Pancreas (tissue), 10 donors: ENCODE measurements at regions not wholly inside any gene's neighbourhood (a gene's known extent, or its start where the extent isn't known, plus 50 kb on each side); places are given as distances from the start of the nearest gene placed in this dataset.

Experiments used
- ATAC-seq, 4 donors: fragments of 200-7000 bp; cut with Tn5 transposase; one replicate each; pipeline versions ENCODE4 v1.8.0 to v1.9.1; 2020; ENCODE audit warnings: mild to moderate bottlenecking in 4 of 4, moderate library complexity in 4 of 4
- DNase-seq, 6 donors: peaks; one replicate each; pipeline ENCODE4 v3.0.0-alpha.2; 2020
- FAIRE-seq: peaks from 2 replicates; lab custom pipeline; 2012; peaks lifted over from hg19 to GRCh38; lab: Jason Lieb, UNC
- H3K27ac ChIP-seq, 4 donors: fragments of 200-600 bp; sonication (generic); 1 replicate in 3 of 4; 2 replicates in 1 of 4; pipeline versions ENCODE4 v1.5.0 to v1.8.0; 2020
- H3K27me3 ChIP-seq, 4 donors: fragments of 200-600 bp; one replicate each; pipeline ENCODE4 v1.8.0; 2021
- H3K36me3 ChIP-seq, 3 donors: fragments of 200-600 bp; sonication (generic) in 1 of 3; one replicate each; pipeline versions ENCODE4 v1.5.0 to v1.8.0; 2020 to 2021
- H3K4me1 ChIP-seq, 3 donors: fragments of 200-600 bp; one replicate each; pipeline ENCODE4 v1.8.0; 2021
- H3K4me3 ChIP-seq, 4 donors: fragments of 200-600 bp; sonication (generic) in 2 of 4; one replicate each; pipeline versions ENCODE4 v1.5.0 to v1.8.0; 2020 to 2021
- H3K9me3 ChIP-seq, 4 donors: fragments of 200-600 bp; one replicate each; pipeline ENCODE4 v1.8.0; 2021
- CTCF ChIP-seq, 4 donors: fragments of 200-600 bp; sonication (generic) in 3 of 4; IDR thresholded peaks; one replicate each; pipeline versions ENCODE4 v1.5.0 to v1.8.0; 2021; ENCODE audit warnings: antibody characterized with exemption in 4 of 4
- WGBS, 2 donors: extraction: QIAGEN DNeasy Blood & Tissue Kit; methylation state at CpG; one replicate each; pipeline ENCODE4 v1.1.7; 2013; 5-methylcytosine and 5-hydroxymethylcytosine counted together
- intact Hi-C, 3 donors: fragments of 100-400 bp; cut with DNase I; formaldehyde crosslinking; loops; one replicate each; pipeline versions ENCODE4 v1.11.1 to v1.14.2; 2022
- donor health status: healthy with polysubstance abuse.
- donor health status: DM: no; HTN: no; CAD: no; lungs with moderate emphysema.
- donor health status: DM: no; HTN: no; CAD: no.
- donor health status: control.
- donor health status: control.
- donor health status: Bipolar disorder and iron deficiency.
- donor health status: DM: yes; HTN: yes; CAD: no.
- donor health status: DM: no; HTN: no; CAD: no.
- donor health status: DM: no; HTN: no; CAD: no.
- donor health status: DM: yes; HTN: yes; CAD: no.

- no peaks in the 10 kb centered on the region for H3K4me1 ChIP-seq
- intact Hi-C loops: no loop called here
- no peak overlapping the region for H3K4me3 ChIP-seq
- no peak for ATAC-seq
- FAIRE-seq: no peak
- H3K9me3 ChIP-seq: no peaks in the 10 kb centered on the region
- H3K27me3 ChIP-seq: peaks cover 0 to 11% (median 3%) of the 10 kb centered on the region in 4 donors
- H3K36me3 ChIP-seq: no peaks in the 10 kb centered on the region
- no peak for TF ChIP-seq CTCF (IDR thresholded peaks at IDR 0.05)
- H3K27ac ChIP-seq: no peak overlapping the region
- DNase-seq: no peak
- WGBS, 2 donors: 47 to 48% methylated on average over 3 of the region's 3 CpGs
Measured at GRCh38 chrX:114101081-114101480, 482.8 kb upstream of the HTR2C start.

- H3K27me3 ChIP-seq: peaks cover 0 to 5% (median 0%) of the 10 kb centered on the region in 4 donors
- TF ChIP-seq CTCF (IDR thresholded peaks at IDR 0.05): no peak
- ATAC-seq (no peak), FAIRE-seq (no peak), DNase-seq (no peak)
- no peaks in the 10 kb centered on the region for H3K4me1 ChIP-seq
- intact Hi-C loops: no loop called here
- 20 to 25% methylated on average over 2 of the region's 2 CpGs for WGBS, 2 donors
- no peaks in the 10 kb centered on the region for H3K36me3 ChIP-seq
- H3K4me3 ChIP-seq: no peak overlapping the region
- H3K9me3 ChIP-seq: no peaks in the 10 kb centered on the region
- no peak overlapping the region for H3K27ac ChIP-seq
Measured at GRCh38 chrX:114097866-114098265, 486.0 kb upstream of the HTR2C start.

- no peak for TF ChIP-seq CTCF (IDR thresholded peaks at IDR 0.05)
- Histone ChIP-seq H3K4me1 (no peaks in the 10 kb centered on the region), H3K27me3 (peaks cover 0 to 5% (median 0%) of the 10 kb centered on the region in 4 donors), H3K27ac (no peak overlapping the region), H3K9me3 (no peaks in the 10 kb centered on the region), H3K36me3 (no peaks in the 10 kb centered on the region), H3K4me3 (no peak overlapping the region)
- no peak for FAIRE-seq
- intact Hi-C loops: no loop called here
- DNase-seq: no peak
- WGBS, 2 donors: 12 to 29% methylated on average over 1 of the region's 1 CpG
- no peak for ATAC-seq
Measured at GRCh38 chrX:114097427-114097826, 486.5 kb upstream of the HTR2C start.

GRCh38 chrX:114095789-114096188 lies 488.1 kb upstream of the HTR2C start:
- intact Hi-C loops: no loop called here
- Histone ChIP-seq H3K9me3 (no peaks in the 10 kb centered on the region), H3K4me1 (no peaks in the 10 kb centered on the region), H3K27ac (no peak overlapping the region), H3K27me3 (no peaks in the 10 kb centered on the region), H3K4me3 (no peak overlapping the region), H3K36me3 (no peaks in the 10 kb centered on the region)
- TF ChIP-seq CTCF (IDR thresholded peaks at IDR 0.05): no peak
- FAIRE-seq (no peak), ATAC-seq (no peak), DNase-seq (no peak)
- WGBS, 2 donors: 56 to 63% methylated on average over 3 of the region's 3 CpGs

- Histone ChIP-seq H3K9me3 (no peaks in the 10 kb centered on the region), H3K27me3 (peaks cover 0 to 4% (median 0%) of the 10 kb centered on the region in 4 donors), H3K27ac (no peak overlapping the region), H3K4me3 (no peak overlapping the region), H3K4me1 (no peaks in the 10 kb centered on the region), H3K36me3 (no peaks in the 10 kb centered on the region)
- 46 to 57% methylated on average over 1 of the region's 1 CpG for WGBS, 2 donors
- DNase-seq (no peak), FAIRE-seq (no peak), ATAC-seq (no peak)
- TF ChIP-seq CTCF (IDR thresholded peaks at IDR 0.05): no peak
- intact Hi-C loops: no loop called here
Measured at GRCh38 chrX:114087543-114087942, 496.3 kb upstream of the HTR2C start.
